ENCODE measurements at regions not wholly inside any gene's neighbourhood (a gene's known extent, or its start where the extent isn't known, plus 50 kb on each side); places are given as distances from the start of the nearest gene placed in this dataset.

DNA sequence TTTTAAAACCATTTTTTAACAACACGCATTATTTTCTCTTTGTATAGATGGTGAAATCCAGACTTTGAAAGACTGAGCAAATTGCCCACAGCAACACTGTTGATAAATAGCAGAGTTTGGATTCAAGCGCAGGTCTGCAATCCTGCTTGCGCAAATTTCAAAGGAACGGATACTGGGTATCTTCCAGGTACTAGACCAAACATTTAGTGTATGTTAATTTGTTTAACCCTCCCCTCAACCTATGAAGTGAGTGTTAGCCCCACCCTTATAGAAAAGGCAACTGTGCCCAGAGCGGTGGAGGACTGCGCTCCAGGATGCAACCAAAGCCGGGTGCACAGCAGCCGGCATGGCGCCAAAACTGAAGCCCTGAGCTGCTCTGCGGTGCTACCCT is 103.8 kb downstream of the CPN2 start:
- H3K4me1 Mint-ChIP-seq (ENCODE audit: low read depth) = peaks cover 14% of the 10 kb centered on the region
- peaks cover 25% of the 10 kb centered on the region for H3K27me3 Mint-ChIP-seq (ENCODE audit: low read depth)

GRCh38 chr3:194249323-194250097 is 101.6 kb downstream of the CPN2 start:
- Mint-ChIP-seq H3K27ac (no peak overlapping the region), H3K4me1 (ENCODE audit: low read depth) (peaks cover 25% of the 10 kb centered on the region), H3K9me3 (no peaks in the 10 kb centered on the region), H3K4me3 (no peak overlapping the region), H3K27me3 (ENCODE audit: low read depth) (peaks cover 8% of the 10 kb centered on the region), H3K36me3 (ENCODE audit: low read depth) (no peaks in the 10 kb centered on the region)
- no peak for DNase-seq (ENCODE audit: low spot score)

More for the DNA sequence above, 103.8 kb downstream of the CPN2 start:
- Mint-ChIP-seq H3K4me3 (no peak overlapping the region), H3K36me3 (ENCODE audit: low read depth) (no peaks in the 10 kb centered on the region), H3K9me3 (no peaks in the 10 kb centered on the region), H3K27ac (no peak overlapping the region)
- DNase-seq (ENCODE audit: low spot score) = no peak

- Mint-ChIP-seq H3K27me3 (ENCODE audit: low read depth) (peaks cover 8% of the 10 kb centered on the region), H3K4me3 (no peak overlapping the region), H3K36me3 (ENCODE audit: low read depth) (no peaks in the 10 kb centered on the region), H3K4me1 (ENCODE audit: low read depth) (peaks cover 30% of the 10 kb centered on the region), H3K27ac (no peak overlapping the region), H3K9me3 (no peaks in the 10 kb centered on the region)
- DNase-seq (ENCODE audit: low spot score) = no peak
Observed at GRCh38 chr3:194250098-194251002, 100.8 kb downstream of the CPN2 start.

DNA sequence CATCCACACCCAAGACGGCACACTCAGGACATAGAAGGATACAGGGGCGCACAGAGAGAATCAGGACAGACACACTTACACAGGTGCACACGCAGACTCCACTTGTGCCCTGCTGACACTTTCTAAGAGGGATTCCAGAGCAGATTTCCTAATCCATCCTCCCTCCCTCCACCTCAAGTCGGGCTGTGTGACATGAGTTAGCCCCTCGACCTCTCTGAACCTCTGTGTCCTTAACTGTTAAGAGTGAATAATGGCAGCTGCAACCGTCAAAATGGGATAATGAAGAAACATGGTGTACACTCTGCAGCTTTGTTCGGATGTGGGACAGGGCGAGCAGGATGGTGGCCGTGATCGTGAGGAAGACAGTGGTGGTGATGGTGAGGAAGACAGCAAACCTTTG is 100.1 kb downstream of the CPN2 start:
- no peak overlapping the region for H3K4me3 Mint-ChIP-seq
- H3K27ac Mint-ChIP-seq = no peak overlapping the region
- H3K27me3 Mint-ChIP-seq (ENCODE audit: low read depth) = peaks cover 8% of the 10 kb centered on the region
- no peaks in the 10 kb centered on the region for H3K36me3 Mint-ChIP-seq (ENCODE audit: low read depth)
- DNase-seq (ENCODE audit: low spot score) = no peak
- peaks cover 37% of the 10 kb centered on the region for H3K4me1 Mint-ChIP-seq (ENCODE audit: low read depth)
- H3K9me3 Mint-ChIP-seq = no peaks in the 10 kb centered on the region

- Mint-ChIP-seq H3K36me3 (ENCODE audit: low read depth) (no peaks in the 10 kb centered on the region), H3K27ac (no peak overlapping the region), H3K4me1 (ENCODE audit: low read depth) (peaks cover 40% of the 10 kb centered on the region), H3K27me3 (ENCODE audit: low read depth) (peaks cover 7% of the 10 kb centered on the region), H3K9me3 (no peaks in the 10 kb centered on the region), H3K4me3 (no peak overlapping the region)
- DNase-seq (ENCODE audit: low spot score) = no peak
Observed at GRCh38 chr3:194251461-194251860, 99.7 kb downstream of the CPN2 start.

GRCh38 chr3:194251891-194252560 is 99.1 kb downstream of the CPN2 start:
- Mint-ChIP-seq H3K4me3 (no peak overlapping the region), H3K4me1 (ENCODE audit: low read depth) (peaks cover 44% of the 10 kb centered on the region), H3K9me3 (no peaks in the 10 kb centered on the region), H3K27ac (no peak overlapping the region), H3K27me3 (ENCODE audit: low read depth) (peaks cover 3% of the 10 kb centered on the region), H3K36me3 (ENCODE audit: low read depth) (no peaks in the 10 kb centered on the region)
- no peak for DNase-seq (ENCODE audit: low spot score)

GRCh38 chr3:194253270-194253669 is 97.9 kb downstream of the CPN2 start:
- no peak for DNase-seq (ENCODE audit: low spot score)
- Mint-ChIP-seq H3K4me1 (ENCODE audit: low read depth) (peaks cover 46% of the 10 kb centered on the region), H3K27me3 (ENCODE audit: low read depth) (peaks cover 3% of the 10 kb centered on the region), H3K4me3 (no peak overlapping the region), H3K27ac (no peak overlapping the region), H3K9me3 (peaks cover 5% of the 10 kb centered on the region), H3K36me3 (ENCODE audit: low read depth) (peaks cover 2% of the 10 kb centered on the region)

DNA sequence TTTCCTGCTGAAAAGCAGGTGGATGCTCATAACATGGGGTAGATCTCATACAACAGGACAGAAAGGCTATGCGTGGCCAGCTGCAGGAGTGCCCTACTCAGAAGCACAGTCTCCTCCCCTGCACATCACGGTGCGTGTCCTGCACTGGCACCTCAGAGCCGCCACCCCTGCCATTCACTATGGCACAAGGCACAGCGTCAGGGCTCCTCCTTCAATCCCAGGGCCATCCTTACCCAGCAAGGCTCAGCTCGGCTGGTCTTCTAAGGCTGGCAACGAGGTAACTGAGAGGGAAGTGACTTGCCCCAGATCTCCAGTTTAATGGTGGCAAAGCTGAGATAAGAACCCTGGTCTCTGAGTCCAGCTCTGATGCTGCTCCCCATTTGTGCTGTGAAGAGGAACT is 97.1 kb downstream of the CPN2 start:
- Mint-ChIP-seq H3K9me3 (peaks cover 12% of the 10 kb centered on the region), H3K4me1 (ENCODE audit: low read depth) (peaks cover 46% of the 10 kb centered on the region), H3K36me3 (ENCODE audit: low read depth) (peaks cover 2% of the 10 kb centered on the region), H3K4me3 (no peak overlapping the region), H3K27me3 (ENCODE audit: low read depth) (peaks cover 3% of the 10 kb centered on the region), H3K27ac (no peak overlapping the region)
- DNase-seq (ENCODE audit: low spot score) = no peak

GRCh38 chr3:194255252-194256039 is 95.7 kb downstream of the CPN2 start:
- Mint-ChIP-seq H3K4me3 (peak overlapping the region; percentile 77), H3K27ac (peak overlapping the region; percentile 90), H3K27me3 (ENCODE audit: low read depth) (peaks cover 3% of the 10 kb centered on the region), H3K4me1 (ENCODE audit: low read depth) (peaks cover 46% of the 10 kb centered on the region), H3K9me3 (peaks cover 12% of the 10 kb centered on the region), H3K36me3 (ENCODE audit: low read depth) (peaks cover 2% of the 10 kb centered on the region)
- peak; percentile 60 for DNase-seq (ENCODE audit: low spot score)

DNA sequence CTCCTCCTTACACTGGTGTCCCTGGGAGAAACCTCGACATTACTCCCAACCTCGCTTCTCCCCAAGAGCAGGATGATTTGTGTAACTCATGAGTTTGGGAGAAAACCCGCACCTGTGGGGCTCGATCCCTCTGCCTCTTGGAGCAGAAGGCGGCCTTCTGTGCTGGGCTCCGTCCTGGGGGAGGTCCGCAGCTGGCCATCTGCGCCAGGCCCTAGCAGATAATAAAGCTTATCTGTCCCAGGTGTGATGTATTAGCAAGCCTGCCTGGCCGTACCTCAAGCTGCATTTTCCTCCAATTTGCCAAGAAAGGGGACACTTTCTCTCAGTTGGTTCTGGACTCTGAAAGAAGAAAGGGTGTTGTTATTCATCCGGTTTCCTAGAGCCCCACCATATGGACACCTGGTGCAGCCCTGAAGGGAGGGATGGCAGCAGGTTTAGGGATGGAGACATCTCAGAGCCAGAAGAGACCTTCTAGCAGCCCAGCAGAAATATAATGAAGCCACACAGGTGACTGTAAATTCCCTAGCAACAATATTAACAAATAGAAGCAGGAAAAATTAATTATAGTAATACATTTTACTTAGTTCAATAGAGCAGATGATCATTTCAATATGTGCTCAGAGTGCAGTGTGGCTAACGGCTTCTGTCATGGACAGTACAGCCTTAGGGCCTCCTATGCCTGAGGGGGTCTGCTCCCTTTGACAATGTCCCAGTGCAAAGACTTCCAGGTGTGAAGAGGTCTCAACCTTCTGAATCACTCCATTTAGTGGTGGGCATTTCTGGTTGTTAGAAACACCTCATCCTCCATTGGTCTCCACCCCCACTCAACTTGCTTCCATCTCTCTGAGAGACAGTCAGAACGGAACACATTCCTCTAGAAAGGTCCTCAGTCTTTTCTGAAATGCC is 94.8 kb downstream of the CPN2 start:
- peaks cover 2% of the 10 kb centered on the region for H3K36me3 Mint-ChIP-seq (ENCODE audit: low read depth)
- peak overlapping the region; percentile 77 for H3K4me3 Mint-ChIP-seq
- H3K27me3 Mint-ChIP-seq (ENCODE audit: low read depth) = peaks cover 3% of the 10 kb centered on the region
- H3K9me3 Mint-ChIP-seq = peaks cover 12% of the 10 kb centered on the region
- peaks cover 43% of the 10 kb centered on the region for H3K4me1 Mint-ChIP-seq (ENCODE audit: low read depth)
- no peak for DNase-seq (ENCODE audit: low spot score)
- peak overlapping the region; percentile 90 for H3K27ac Mint-ChIP-seq

- H3K36me3 Mint-ChIP-seq (ENCODE audit: low read depth) = peaks cover 2% of the 10 kb centered on the region
- H3K4me1 Mint-ChIP-seq (ENCODE audit: low read depth) = peaks cover 43% of the 10 kb centered on the region
- peaks cover 3% of the 10 kb centered on the region for H3K27me3 Mint-ChIP-seq (ENCODE audit: low read depth)
- H3K9me3 Mint-ChIP-seq = peaks cover 12% of the 10 kb centered on the region
- no peak overlapping the region for H3K27ac Mint-ChIP-seq
- no peak overlapping the region for H3K4me3 Mint-ChIP-seq
- DNase-seq (ENCODE audit: low spot score) = no peak
Observed at GRCh38 chr3:194257151-194257621, 93.9 kb downstream of the CPN2 start.

GRCh38 chr3:194257916-194258668 is 93.0 kb downstream of the CPN2 start:
- Mint-ChIP-seq H3K36me3 (ENCODE audit: low read depth) (peaks cover 2% of the 10 kb centered on the region), H3K4me3 (no peak overlapping the region), H3K4me1 (ENCODE audit: low read depth) (peaks cover 37% of the 10 kb centered on the region), H3K27ac (no peak overlapping the region), H3K27me3 (ENCODE audit: low read depth) (peaks cover 3% of the 10 kb centered on the region), H3K9me3 (peaks cover 12% of the 10 kb centered on the region)
- DNase-seq (ENCODE audit: low spot score) = no peak
